ACC112 (cell line): ENCODE measurements at regions not wholly inside any gene's neighbourhood (a gene's known extent, or its start where the extent isn't known, plus 50 kb on each side); places are given as distances from the start of the nearest gene placed in this dataset.
"Not testable (repeated sequence)": the region's sequence is repeated elsewhere in the genome, so short reads cannot be mapped to it uniquely, and the experiment has no call there.

Experiments
- H2AFZ ChIP-seq: fragments of 200-600 bp; sonication (generic); one replicate; pipeline ENCODE4 v1.6.0; 2017; ENCODE audit warnings: antibody characterized with exemption, low read length; ENCODE audit not compliant: unreplicated experiment
- H3K27ac ChIP-seq: fragments of 200-600 bp; sonication (generic); 2 replicates; pipeline ENCODE4 v1.5.1; 2014; ENCODE audit warnings: low read depth, mild to moderate bottlenecking, antibody characterized with exemption, low read length, moderate library complexity
- H3K27me3 ChIP-seq: fragments of 200-600 bp; sonication (generic); 2 replicates; pipeline ENCODE4 v1.6.1; 2014; ENCODE audit warnings: mild to moderate bottlenecking, antibody characterized with exemption, low read length, moderate library complexity, mixed read lengths; ENCODE audit not compliant: insufficient read depth
- H3K36me3 ChIP-seq: fragments of 200-600 bp; sonication (generic); 2 replicates; pipeline ENCODE4 v1.6.1; 2016; ENCODE audit warnings: mild to moderate bottlenecking, antibody characterized with exemption, low read length, moderate library complexity, mixed read lengths; ENCODE audit not compliant: insufficient read depth
- H3K4me1 ChIP-seq: fragments of 200-600 bp; sonication (generic); one replicate; pipeline ENCODE4 v1.6.1; 2016; ENCODE audit warnings: low read length, mixed read lengths; ENCODE audit not compliant: insufficient read depth, unreplicated experiment, control insufficient read depth
- H3K4me3 ChIP-seq: fragments of 200-600 bp; sonication (generic); 2 replicates; pipeline ENCODE4 v1.5.1; 2014; ENCODE audit warnings: mild to moderate bottlenecking, low read depth, low read length
- H3K79me2 ChIP-seq: fragments of 200-600 bp; sonication (generic); one replicate; pipeline ENCODE4 v1.6.0; 2016; ENCODE audit warnings: low read length; ENCODE audit not compliant: control insufficient read depth, unreplicated experiment, insufficient read depth

DNA sequence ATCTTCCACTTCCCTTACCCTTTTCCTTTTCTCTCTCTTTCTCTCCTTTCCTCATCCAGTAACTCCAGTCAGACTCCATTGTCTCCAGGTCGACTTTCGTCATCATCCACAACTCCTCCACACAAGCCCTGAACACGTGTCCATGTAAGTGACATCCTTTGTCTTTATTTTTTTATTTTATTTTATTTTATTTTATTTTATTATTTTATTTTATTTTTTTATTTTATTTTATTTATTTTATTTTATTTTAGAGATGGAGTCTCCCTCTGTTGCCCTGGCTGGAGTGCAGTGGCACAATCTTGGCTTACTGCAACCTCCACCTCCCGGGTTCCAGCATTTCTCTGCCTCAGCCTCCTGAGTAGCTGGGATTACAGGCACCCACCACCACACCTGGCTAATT, 80.1 kb upstream of the VKORC1L1 start:
- not testable (repeated sequence) for H3K27me3 ChIP-seq, H3K4me1 ChIP-seq, H3K79me2 ChIP-seq, H3K4me3 ChIP-seq, H3K27ac ChIP-seq, H3K36me3 ChIP-seq, H2AFZ ChIP-seq

- not testable (repeated sequence) for H3K27me3 ChIP-seq, H3K4me3 ChIP-seq, H2AFZ ChIP-seq, H3K27ac ChIP-seq, H3K79me2 ChIP-seq, H3K36me3 ChIP-seq
- H3K4me1 ChIP-seq: peaks cover 12% of the 10 kb centered on the region
Measured at GRCh38 chr7:65794671-65795391, 78.0 kb upstream of the VKORC1L1 start.

- H3K79me2 ChIP-seq, H3K27ac ChIP-seq, H2AFZ ChIP-seq, H3K36me3 ChIP-seq, H3K4me3 ChIP-seq, H3K27me3 ChIP-seq: not testable (repeated sequence)
- H3K4me1 ChIP-seq: peaks cover 12% of the 10 kb centered on the region
Measured at GRCh38 chr7:65795392-65795716, 77.5 kb upstream of the VKORC1L1 start.

- no peak overlapping the region for H3K4me3 ChIP-seq
- no peaks in the 10 kb centered on the region for H3K79me2 ChIP-seq
- H3K27ac ChIP-seq: no peak overlapping the region
- H2AFZ ChIP-seq: no peak overlapping the region
- H3K27me3 ChIP-seq: no peaks in the 10 kb centered on the region
- H3K36me3 ChIP-seq: no peaks in the 10 kb centered on the region
- H3K4me1 ChIP-seq: peaks cover 12% of the 10 kb centered on the region
Measured at GRCh38 chr7:65796205-65796604, 76.7 kb upstream of the VKORC1L1 start.

DNA sequence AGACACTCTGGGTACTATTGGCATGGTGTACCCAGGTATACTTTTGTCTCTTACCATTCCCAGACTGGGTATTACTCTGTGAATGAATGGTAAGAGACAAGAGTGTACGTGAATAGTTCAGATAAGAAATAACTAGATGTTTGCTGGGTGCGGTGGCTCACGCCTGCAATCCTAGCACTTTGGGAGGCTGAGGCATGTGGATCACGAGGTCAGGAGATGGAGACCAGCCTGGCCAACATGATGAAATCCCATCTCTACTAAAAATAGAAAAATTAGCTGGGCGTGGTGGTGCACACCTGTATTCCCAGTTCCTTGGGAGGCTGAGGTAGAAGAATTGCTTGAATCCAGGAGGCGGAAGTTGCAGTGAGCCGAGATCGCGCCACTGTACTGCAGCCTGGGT, 75.8 kb upstream of the VKORC1L1 start:
- H3K27me3 ChIP-seq, H3K36me3 ChIP-seq, H2AFZ ChIP-seq, H3K27ac ChIP-seq, H3K4me3 ChIP-seq, H3K79me2 ChIP-seq: not testable (repeated sequence)
- H3K4me1 ChIP-seq: peaks cover 12% of the 10 kb centered on the region

DNA sequence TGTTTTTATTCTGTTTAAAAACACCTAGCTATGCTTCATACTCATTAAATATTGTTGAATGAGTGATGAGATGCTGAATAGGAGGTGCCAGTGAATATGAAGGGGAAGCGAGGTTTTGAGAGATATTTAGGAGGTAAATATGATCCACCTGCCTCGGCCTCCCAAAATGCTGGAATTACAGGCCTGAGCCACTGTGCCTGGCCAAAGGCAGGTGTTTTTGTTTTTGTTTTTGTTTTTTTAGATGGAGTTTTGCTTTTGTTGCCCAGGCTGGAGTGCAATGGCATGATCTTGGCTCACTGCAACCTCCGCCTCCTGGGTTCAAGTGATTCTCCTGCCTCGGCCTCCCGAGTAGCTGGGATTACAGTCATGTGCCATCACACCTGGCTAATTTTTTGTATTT, 75.3 kb upstream of the VKORC1L1 start:
- peaks cover 12% of the 10 kb centered on the region for H3K4me1 ChIP-seq
- H3K27me3 ChIP-seq: not testable (repeated sequence)

DNA sequence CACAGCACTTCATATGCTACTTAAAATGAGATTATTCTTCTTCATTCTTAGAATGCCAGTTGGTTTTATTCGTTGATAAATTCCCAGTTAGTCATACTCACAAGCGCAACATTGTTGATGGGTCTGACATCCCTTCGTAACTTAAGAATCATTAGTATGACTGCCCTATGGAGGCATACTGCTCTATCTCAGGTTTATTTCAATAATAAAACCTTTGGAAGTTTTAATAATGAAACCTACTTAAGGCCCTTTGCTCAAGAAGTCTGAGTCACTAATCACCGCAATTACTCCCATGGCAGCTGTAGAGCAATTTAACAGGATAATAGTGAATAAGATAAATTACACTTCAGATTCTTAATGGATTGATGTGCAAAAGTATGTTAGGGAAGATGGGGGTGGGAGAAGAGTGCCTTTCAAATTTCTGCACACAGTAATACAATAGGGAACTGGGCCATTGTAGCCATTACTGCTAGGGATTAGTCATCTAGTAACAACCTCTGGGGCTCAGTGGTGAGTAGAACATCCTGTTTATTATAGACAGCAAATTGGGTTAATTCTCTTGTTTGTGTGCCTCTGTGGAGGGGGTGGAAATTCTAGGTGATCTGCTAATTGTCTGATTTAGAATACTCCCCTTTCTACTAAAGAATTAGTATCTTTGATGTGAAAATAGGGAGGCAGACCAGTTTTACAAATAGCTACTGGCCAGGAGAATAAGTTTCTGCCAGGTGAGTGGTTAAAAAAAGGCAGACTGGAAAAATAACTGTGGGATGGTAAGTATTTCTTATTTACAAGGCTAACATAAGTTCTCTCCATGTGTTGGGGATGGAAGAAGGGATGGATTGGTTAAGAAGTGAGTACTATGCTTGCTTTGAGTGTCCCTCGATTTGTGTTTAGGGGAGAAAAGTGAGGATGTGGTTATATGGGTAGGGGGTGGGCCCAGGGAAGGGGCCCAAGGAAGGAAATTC, 74.5 kb upstream of the VKORC1L1 start:
- peak overlapping the region; percentile 42 for H3K27ac ChIP-seq
- H3K79me2 ChIP-seq: no peaks in the 10 kb centered on the region
- H3K4me3 ChIP-seq: peak overlapping the region; percentile 32; the same call in 1 of the 2 replicates
- peaks cover 12% of the 10 kb centered on the region for H3K4me1 ChIP-seq
- no peaks in the 10 kb centered on the region for H3K36me3 ChIP-seq
- no peak overlapping the region for H2AFZ ChIP-seq
- H3K27me3 ChIP-seq: no peaks in the 10 kb centered on the region

More for the DNA sequence above, 75.3 kb upstream of the VKORC1L1 start:
- H3K4me3 ChIP-seq, H3K27ac ChIP-seq, H3K79me2 ChIP-seq, H3K36me3 ChIP-seq, H2AFZ ChIP-seq: not testable (repeated sequence)

DNA sequence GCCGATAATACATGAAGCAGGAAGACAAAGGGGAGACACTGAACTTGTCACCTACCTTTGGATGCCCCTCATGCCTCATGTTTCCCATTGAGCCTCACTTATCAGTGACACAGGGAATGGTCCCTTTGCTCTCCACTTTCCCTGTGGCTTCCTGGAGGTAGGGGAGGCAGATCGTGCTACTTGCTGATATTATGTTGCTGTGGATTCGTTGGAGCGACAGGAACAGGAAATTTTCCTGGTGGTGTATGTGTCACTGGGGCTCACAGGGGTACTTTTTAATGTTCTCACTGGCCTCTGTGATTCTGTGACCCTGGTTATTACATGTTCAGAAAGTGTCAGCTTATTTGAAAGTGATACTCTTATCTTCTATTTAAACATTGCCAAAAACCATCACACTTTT, 72.7 kb upstream of the VKORC1L1 start:
- not testable (repeated sequence) for H3K36me3 ChIP-seq, H3K27me3 ChIP-seq, H3K4me3 ChIP-seq, H3K27ac ChIP-seq, H2AFZ ChIP-seq, H3K79me2 ChIP-seq
- H3K4me1 ChIP-seq: peaks cover 12% of the 10 kb centered on the region

DNA sequence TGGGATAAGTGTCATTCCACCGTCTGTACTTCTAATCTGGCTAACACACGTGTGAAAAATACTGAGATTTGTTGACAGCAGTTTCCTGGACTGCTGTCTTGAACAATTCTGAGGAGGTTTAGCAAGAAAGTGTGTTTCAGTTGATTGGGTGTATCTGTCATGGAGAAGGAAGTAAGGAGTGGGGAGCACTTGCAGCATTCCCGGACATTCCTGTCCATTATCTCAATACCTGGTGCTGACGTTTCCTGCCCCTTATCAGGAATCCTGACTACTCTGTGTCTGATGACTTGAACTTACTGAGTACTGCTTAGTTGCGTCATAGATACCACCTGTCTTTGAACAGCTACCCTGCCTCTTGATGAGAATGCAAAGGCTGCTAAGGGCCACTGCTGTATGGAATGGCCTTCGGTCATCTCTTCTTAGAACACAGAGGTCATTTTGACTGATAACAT, 72.0 kb upstream of the VKORC1L1 start:
- Histone ChIP-seq H3K4me3 (no peak overlapping the region), H3K27ac (no peak overlapping the region), H3K79me2 (no peaks in the 10 kb centered on the region)

GRCh38 chr7:65804887-65805286, 68.0 kb upstream of the VKORC1L1 start:
- no peak overlapping the region for H2AFZ ChIP-seq
- H3K36me3 ChIP-seq: no peaks in the 10 kb centered on the region
- no peak overlapping the region for H3K4me3 ChIP-seq
- no peak overlapping the region for H3K27ac ChIP-seq
- no peaks in the 10 kb centered on the region for H3K79me2 ChIP-seq
- H3K27me3 ChIP-seq: no peaks in the 10 kb centered on the region
- no peaks in the 10 kb centered on the region for H3K4me1 ChIP-seq

More for the DNA sequence above, 72.0 kb upstream of the VKORC1L1 start:
- peaks cover 12% of the 10 kb centered on the region for H3K4me1 ChIP-seq
- no peak overlapping the region for H2AFZ ChIP-seq
- no peaks in the 10 kb centered on the region for H3K36me3 ChIP-seq
- no peaks in the 10 kb centered on the region for H3K27me3 ChIP-seq

- not testable (repeated sequence) for H3K79me2 ChIP-seq, H3K36me3 ChIP-seq, H3K27me3 ChIP-seq, H3K4me1 ChIP-seq, H2AFZ ChIP-seq, H3K4me3 ChIP-seq, H3K27ac ChIP-seq
Measured at GRCh38 chr7:65807067-65807466, 65.8 kb upstream of the VKORC1L1 start.
